MM.1S (cell line): ENCODE measurements at regions not wholly inside any gene's neighbourhood (a gene's known extent, or its start where the extent isn't known, plus 50 kb on each side); places are given as distances from the start of the nearest gene placed in this dataset.

Source experiments
- EZH2 ChIP-seq: fragments of 300-600 bp; sonication (generic); optimal IDR thresholded peaks from 2 replicates; pipeline ENCODE3; 2017; ENCODE audit warnings: low read depth, mild to moderate bottlenecking, antibody characterized with exemption, low read length, mixed read lengths
- EZH2phosphoT487 ChIP-seq: fragments of 300-600 bp; sonication (generic); IDR thresholded peaks from 2 replicates; pipeline ENCODE4 v1.6.1; 2018; ENCODE audit warnings: antibody characterized with exemption, low read length
- TF ChIP-seq, protein P1 (sequence below): fragments of 300-600 bp; sonication (generic); IDR thresholded peaks from 2 replicates; pipeline ENCODE4 v1.5.1; 2016; ENCODE audit warnings: antibody characterized with exemption, low read length, mixed read lengths

DNA sequence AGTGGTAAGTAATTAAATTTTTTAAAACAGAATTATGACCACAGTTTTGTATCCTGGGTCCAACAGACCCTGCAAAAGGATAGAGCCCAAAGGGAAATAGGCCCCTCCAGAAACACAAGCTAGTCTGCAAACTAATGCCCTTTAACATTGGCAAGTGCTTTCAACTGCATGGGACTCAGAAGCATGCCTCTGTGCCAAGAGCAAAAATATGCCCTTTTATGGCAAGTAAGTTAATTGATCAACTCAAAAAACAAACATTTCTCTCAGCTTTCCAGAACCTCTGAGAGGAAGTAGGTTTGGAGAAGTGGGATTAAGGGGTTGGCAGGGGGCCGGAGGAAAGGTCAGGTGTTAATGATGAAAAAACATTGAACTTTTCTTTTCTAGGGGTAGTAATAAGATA lies 186.6 kb upstream of the PRSS1 start:
- TF ChIP-seq, protein P1, sequence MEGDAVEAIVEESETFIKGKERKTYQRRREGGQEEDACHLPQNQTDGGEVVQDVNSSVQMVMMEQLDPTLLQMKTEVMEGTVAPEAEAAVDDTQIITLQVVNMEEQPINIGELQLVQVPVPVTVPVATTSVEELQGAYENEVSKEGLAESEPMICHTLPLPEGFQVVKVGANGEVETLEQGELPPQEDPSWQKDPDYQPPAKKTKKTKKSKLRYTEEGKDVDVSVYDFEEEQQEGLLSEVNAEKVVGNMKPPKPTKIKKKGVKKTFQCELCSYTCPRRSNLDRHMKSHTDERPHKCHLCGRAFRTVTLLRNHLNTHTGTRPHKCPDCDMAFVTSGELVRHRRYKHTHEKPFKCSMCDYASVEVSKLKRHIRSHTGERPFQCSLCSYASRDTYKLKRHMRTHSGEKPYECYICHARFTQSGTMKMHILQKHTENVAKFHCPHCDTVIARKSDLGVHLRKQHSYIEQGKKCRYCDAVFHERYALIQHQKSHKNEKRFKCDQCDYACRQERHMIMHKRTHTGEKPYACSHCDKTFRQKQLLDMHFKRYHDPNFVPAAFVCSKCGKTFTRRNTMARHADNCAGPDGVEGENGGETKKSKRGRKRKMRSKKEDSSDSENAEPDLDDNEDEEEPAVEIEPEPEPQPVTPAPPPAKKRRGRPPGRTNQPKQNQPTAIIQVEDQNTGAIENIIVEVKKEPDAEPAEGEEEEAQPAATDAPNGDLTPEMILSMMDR, result no peak
- no peak for TF ChIP-seq EZH2
- TF ChIP-seq EZH2phosphoT487, result no peak
